ENCODE measurements at regions not wholly inside any gene's neighbourhood (a gene's known extent, or its start where the extent isn't known, plus 50 kb on each side); places are given as distances from the start of the nearest gene placed in this dataset.

DNA sequence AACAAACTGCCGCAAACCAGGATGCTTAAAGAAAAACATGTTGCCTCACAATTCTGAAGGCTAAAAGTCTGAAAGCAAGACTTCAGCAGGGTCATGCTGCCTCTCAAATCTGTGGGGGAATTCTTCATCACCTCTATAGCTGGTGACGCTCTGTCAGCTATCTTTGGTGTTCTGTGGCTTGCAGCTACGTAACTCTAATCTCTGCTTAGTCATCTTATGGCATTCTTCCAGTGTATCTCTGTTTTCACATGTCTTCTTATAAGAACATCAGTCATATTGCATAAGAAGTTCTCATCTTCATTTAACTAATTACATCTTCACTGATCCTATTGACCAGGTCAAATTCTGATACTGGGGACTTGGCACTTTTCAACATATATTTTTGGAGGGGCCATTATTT lies 243.0 kb downstream of the CDH10 start (continued):
- TF ChIP-seq MED8 (CRISPR knock-in tag; IDR thresholded peaks at IDR 0.05; ENCODE audit: insufficient replicate concordance) = no peak
- no peak for TF ChIP-seq ZNF619 (CRISPR knock-in tag; IDR thresholded peaks at IDR 0.05)
- no peak for TF ChIP-seq ZNF556 (CRISPR knock-in tag; IDR thresholded peaks at IDR 0.05; ENCODE audit: borderline replicate concordance)

- no peaks in the 10 kb centered on the region for H3K36me3 ChIP-seq (replicated peaks in 1 of 2; ENCODE audit: control insufficient read depth in 1 of 2, insufficient read depth in 2 of 2, low read length in 2 of 2)
- no peak overlapping the region for H3K27ac ChIP-seq (ENCODE audit: extremely low read length, insufficient read depth, low read length)
- H3K9me3 ChIP-seq (ENCODE audit: low read length) = no peaks in the 10 kb centered on the region
- ATAC-seq (no peak), FAIRE-seq (no peak), DNase-seq (ENCODE audit: low spot score) (no peak)
- H3K9ac ChIP-seq (ENCODE audit: insufficient read depth, low read depth, low read length) = no peak overlapping the region
- TF ChIP-seq, protein P1, sequence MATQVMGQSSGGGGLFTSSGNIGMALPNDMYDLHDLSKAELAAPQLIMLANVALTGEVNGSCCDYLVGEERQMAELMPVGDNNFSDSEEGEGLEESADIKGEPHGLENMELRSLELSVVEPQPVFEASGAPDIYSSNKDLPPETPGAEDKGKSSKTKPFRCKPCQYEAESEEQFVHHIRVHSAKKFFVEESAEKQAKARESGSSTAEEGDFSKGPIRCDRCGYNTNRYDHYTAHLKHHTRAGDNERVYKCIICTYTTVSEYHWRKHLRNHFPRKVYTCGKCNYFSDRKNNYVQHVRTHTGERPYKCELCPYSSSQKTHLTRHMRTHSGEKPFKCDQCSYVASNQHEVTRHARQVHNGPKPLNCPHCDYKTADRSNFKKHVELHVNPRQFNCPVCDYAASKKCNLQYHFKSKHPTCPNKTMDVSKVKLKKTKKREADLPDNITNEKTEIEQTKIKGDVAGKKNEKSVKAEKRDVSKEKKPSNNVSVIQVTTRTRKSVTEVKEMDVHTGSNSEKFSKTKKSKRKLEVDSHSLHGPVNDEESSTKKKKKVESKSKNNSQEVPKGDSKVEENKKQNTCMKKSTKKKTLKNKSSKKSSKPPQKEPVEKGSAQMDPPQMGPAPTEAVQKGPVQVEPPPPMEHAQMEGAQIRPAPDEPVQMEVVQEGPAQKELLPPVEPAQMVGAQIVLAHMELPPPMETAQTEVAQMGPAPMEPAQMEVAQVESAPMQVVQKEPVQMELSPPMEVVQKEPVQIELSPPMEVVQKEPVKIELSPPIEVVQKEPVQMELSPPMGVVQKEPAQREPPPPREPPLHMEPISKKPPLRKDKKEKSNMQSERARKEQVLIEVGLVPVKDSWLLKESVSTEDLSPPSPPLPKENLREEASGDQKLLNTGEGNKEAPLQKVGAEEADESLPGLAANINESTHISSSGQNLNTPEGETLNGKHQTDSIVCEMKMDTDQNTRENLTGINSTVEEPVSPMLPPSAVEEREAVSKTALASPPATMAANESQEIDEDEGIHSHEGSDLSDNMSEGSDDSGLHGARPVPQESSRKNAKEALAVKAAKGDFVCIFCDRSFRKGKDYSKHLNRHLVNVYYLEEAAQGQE (IDR thresholded peaks at IDR 0.05; ENCODE audit: borderline replicate concordance in 1 of 2, low read depth in 1 of 2, low read length in 2 of 2) = no peak
- no peak for TF ChIP-seq MAFF (IDR thresholded peaks at IDR 0.05; ENCODE audit: low read depth, low read length)
- TF ChIP-seq, protein P2, sequence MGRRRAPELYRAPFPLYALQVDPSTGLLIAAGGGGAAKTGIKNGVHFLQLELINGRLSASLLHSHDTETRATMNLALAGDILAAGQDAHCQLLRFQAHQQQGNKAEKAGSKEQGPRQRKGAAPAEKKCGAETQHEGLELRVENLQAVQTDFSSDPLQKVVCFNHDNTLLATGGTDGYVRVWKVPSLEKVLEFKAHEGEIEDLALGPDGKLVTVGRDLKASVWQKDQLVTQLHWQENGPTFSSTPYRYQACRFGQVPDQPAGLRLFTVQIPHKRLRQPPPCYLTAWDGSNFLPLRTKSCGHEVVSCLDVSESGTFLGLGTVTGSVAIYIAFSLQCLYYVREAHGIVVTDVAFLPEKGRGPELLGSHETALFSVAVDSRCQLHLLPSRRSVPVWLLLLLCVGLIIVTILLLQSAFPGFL (CRISPR knock-in tag; IDR thresholded peaks at IDR 0.05) = no peak
- TF ChIP-seq, protein P3, sequence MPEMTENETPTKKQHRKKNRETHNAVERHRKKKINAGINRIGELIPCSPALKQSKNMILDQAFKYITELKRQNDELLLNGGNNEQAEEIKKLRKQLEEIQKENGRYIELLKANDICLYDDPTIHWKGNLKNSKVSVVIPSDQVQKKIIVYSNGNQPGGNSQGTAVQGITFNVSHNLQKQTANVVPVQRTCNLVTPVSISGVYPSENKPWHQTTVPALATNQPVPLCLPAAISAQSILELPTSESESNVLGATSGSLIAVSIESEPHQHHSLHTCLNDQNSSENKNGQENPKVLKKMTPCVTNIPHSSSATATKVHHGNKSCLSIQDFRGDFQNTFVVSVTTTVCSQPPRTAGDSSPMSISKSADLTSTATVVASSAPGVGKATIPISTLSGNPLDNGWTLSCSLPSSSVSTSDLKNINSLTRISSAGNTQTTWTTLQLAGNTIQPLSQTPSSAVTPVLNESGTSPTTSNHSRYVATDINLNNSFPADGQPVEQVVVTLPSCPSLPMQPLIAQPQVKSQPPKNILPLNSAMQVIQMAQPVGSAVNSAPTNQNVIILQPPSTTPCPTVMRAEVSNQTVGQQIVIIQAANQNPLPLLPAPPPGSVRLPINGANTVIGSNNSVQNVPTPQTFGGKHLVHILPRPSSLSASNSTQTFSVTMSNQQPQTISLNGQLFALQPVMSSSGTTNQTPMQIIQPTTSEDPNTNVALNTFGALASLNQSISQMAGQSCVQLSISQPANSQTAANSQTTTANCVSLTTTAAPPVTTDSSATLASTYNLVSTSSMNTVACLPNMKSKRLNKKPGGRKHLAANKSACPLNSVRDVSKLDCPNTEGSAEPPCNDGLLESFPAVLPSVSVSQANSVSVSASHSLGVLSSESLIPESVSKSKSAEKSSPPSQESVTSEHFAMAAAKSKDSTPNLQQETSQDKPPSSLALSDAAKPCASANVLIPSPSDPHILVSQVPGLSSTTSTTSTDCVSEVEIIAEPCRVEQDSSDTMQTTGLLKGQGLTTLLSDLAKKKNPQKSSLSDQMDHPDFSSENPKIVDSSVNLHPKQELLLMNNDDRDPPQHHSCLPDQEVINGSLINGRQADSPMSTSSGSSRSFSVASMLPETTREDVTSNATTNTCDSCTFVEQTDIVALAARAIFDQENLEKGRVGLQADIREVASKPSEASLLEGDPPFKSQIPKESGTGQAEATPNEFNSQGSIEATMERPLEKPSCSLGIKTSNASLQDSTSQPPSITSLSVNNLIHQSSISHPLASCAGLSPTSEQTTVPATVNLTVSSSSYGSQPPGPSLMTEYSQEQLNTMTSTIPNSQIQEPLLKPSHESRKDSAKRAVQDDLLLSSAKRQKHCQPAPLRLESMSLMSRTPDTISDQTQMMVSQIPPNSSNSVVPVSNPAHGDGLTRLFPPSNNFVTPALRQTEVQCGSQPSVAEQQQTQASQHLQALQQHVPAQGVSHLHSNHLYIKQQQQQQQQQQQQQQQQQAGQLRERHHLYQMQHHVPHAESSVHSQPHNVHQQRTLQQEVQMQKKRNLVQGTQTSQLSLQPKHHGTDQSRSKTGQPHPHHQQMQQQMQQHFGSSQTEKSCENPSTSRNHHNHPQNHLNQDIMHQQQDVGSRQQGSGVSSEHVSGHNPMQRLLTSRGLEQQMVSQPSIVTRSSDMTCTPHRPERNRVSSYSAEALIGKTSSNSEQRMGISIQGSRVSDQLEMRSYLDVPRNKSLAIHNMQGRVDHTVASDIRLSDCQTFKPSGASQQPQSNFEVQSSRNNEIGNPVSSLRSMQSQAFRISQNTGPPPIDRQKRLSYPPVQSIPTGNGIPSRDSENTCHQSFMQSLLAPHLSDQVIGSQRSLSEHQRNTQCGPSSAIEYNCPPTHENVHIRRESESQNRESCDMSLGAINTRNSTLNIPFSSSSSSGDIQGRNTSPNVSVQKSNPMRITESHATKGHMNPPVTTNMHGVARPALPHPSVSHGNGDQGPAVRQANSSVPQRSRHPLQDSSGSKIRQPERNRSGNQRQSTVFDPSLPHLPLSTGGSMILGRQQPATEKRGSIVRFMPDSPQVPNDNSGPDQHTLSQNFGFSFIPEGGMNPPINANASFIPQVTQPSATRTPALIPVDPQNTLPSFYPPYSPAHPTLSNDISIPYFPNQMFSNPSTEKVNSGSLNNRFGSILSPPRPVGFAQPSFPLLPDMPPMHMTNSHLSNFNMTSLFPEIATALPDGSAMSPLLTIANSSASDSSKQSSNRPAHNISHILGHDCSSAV (CRISPR knock-in tag; IDR thresholded peaks at IDR 0.05; ENCODE audit: borderline replicate concordance) = no peak
- no peaks in the 10 kb centered on the region for H3K79me2 ChIP-seq (ENCODE audit: insufficient read depth, low read length)
- CTCF ChIA-PET (ENCODE audit: low intra/inter-chr PET ratio, low total read pairs) = no interaction called here
- BruUV-seq (replicated peaks) = no TSS peak
- POLR2A ChIA-PET = no interaction called here
- H2AFZ ChIP-seq (ENCODE audit: low read length) = no peak overlapping the region
- H3K4me2 ChIP-seq (ENCODE audit: low read depth, low read length) = no peak overlapping the region
- no peak overlapping the region for H3K4me3 ChIP-seq (replicated peaks in 1 of 3; ENCODE audit: insufficient read depth in 1 of 3, low read depth in 2 of 3, low read length in 3 of 3)
- in situ Hi-C loops (cut with HindIII; ENCODE audit: extremely low pct_ligation_motif_present, low pct_unique_long_range_greater_than_20kb) = no loop called here
- H3K4me1 ChIP-seq (ENCODE audit: insufficient read depth, low read length) = no peaks in the 10 kb centered on the region
- WGBS (ENCODE audit: low lambda C conversion rate) = 2% methylated on average over 3 of the region's 3 CpGs
- intact Hi-C loops (cut with micrococcal nuclease; ENCODE audit: unreplicated experiment) = no loop called here
- H3K27me3 ChIP-seq (ENCODE audit: control insufficient read depth in 1 of 2, insufficient read depth in 2 of 2, low read length in 2 of 2) = no peaks in the 10 kb centered on the region
- no peaks in the 10 kb centered on the region for H4K20me1 ChIP-seq (ENCODE audit: insufficient read depth, low read length)
These were observed 237.3 kb downstream of the CDH10 start for GRCh38 chr5:24407466-24407865.

Data from HepG2 (cell line).